Osteocyte (in vitro differentiated cells): ENCODE measurements at regions not wholly inside any gene's neighbourhood (a gene's known extent, or its start where the extent isn't known, plus 50 kb on each side); places are given as distances from the start of the nearest gene placed in this dataset.

ENCODE experiments used
- DNase-seq: peaks from one replicate; pipeline ENCODE4 v3.0.0; 2021; ENCODE audit warnings: mixed read lengths; ENCODE audit not compliant: unreplicated experiment; ENCODE audit errors: extremely low spot score
- H3K27ac Mint-ChIP-seq: one replicate; pipeline ENCODE4 v1.8.0; 2021; ENCODE audit warnings: mild to moderate bottlenecking, mixed read lengths; ENCODE audit not compliant: unreplicated experiment
- H3K27me3 Mint-ChIP-seq: one replicate; pipeline ENCODE4 v1.8.0; 2021; ENCODE audit warnings: mixed read lengths; ENCODE audit not compliant: unreplicated experiment
- H3K36me3 Mint-ChIP-seq: one replicate; pipeline ENCODE4 v1.8.0; 2021; ENCODE audit warnings: mixed read lengths; ENCODE audit not compliant: unreplicated experiment
- H3K4me1 Mint-ChIP-seq: one replicate; pipeline ENCODE4 v1.8.0; 2021; ENCODE audit warnings: mixed read lengths; ENCODE audit not compliant: unreplicated experiment
- H3K4me3 Mint-ChIP-seq: one replicate; pipeline ENCODE4 v1.8.0; 2021; ENCODE audit warnings: mild to moderate bottlenecking, moderate library complexity, mixed read lengths; ENCODE audit not compliant: unreplicated experiment
- H3K9me3 Mint-ChIP-seq: one replicate; pipeline ENCODE4 v1.8.0; 2021; ENCODE audit warnings: mixed read lengths; ENCODE audit not compliant: unreplicated experiment
- CTCF ChIP-seq: fragments of 200-600 bp; sonication (generic); IDR thresholded peaks from 2 replicates; pipeline ENCODE4 v1.5.0; 2021; ENCODE audit warnings: antibody characterized with exemption, mild to moderate bottlenecking, moderate library complexity

- Mint-ChIP-seq H3K9me3 (no peaks in the 10 kb centered on the region), H3K36me3 (no peaks in the 10 kb centered on the region), H3K4me1 (peaks cover 7% of the 10 kb centered on the region), H3K27ac (no peak overlapping the region), H3K27me3 (no peaks in the 10 kb centered on the region), H3K4me3 (no peak overlapping the region)
- TF ChIP-seq CTCF, result no peak
- DNase-seq, result peak; percentile 51
These were observed 339.8 kb upstream of the GATB start for GRCh38 chr4:152100379-152101201.

GRCh38 chr4:152099981-152100378 lies 339.2 kb upstream of the GATB start:
- Mint-ChIP-seq H3K27ac (no peak overlapping the region), H3K4me1 (peaks cover 13% of the 10 kb centered on the region)

GRCh38 chr4:152099555-152099954 lies 338.7 kb upstream of the GATB start:
- no peak overlapping the region for H3K4me3 Mint-ChIP-seq
- H3K27me3 Mint-ChIP-seq, result no peaks in the 10 kb centered on the region
- H3K27ac Mint-ChIP-seq, result no peak overlapping the region
- H3K4me1 Mint-ChIP-seq, result peaks cover 16% of the 10 kb centered on the region
- no peaks in the 10 kb centered on the region for H3K36me3 Mint-ChIP-seq
- no peaks in the 10 kb centered on the region for H3K9me3 Mint-ChIP-seq
- no peak for TF ChIP-seq CTCF
- peak; percentile 19 for DNase-seq

More at GRCh38 chr4:152099981-152100378, 339.2 kb upstream of the GATB start:
- Mint-ChIP-seq H3K27me3 (no peaks in the 10 kb centered on the region), H3K9me3 (no peaks in the 10 kb centered on the region), H3K4me3 (no peak overlapping the region), H3K36me3 (no peaks in the 10 kb centered on the region)
- DNase-seq, result peak; percentile 15
- TF ChIP-seq CTCF, result no peak

- H3K9me3 Mint-ChIP-seq, result no peaks in the 10 kb centered on the region
- H3K4me3 Mint-ChIP-seq, result no peak overlapping the region
- H3K27me3 Mint-ChIP-seq, result no peaks in the 10 kb centered on the region
- DNase-seq, result peak; percentile 66
- H3K36me3 Mint-ChIP-seq, result no peaks in the 10 kb centered on the region
- no peak for TF ChIP-seq CTCF
- H3K27ac Mint-ChIP-seq, result no peak overlapping the region
- peaks cover 21% of the 10 kb centered on the region for H3K4me1 Mint-ChIP-seq
These were observed 338.2 kb upstream of the GATB start for GRCh38 chr4:152099061-152099425.

- TF ChIP-seq CTCF, result no peak
- Mint-ChIP-seq H3K4me1 (peaks cover 22% of the 10 kb centered on the region), H3K9me3 (no peaks in the 10 kb centered on the region), H3K27ac (no peak overlapping the region), H3K4me3 (no peak overlapping the region), H3K27me3 (no peaks in the 10 kb centered on the region), H3K36me3 (no peaks in the 10 kb centered on the region)
- DNase-seq, result no peak
These were observed 337.7 kb upstream of the GATB start for GRCh38 chr4:152098365-152099060.
